ENCODE measurements at regions not wholly inside any gene's neighbourhood (a gene's known extent, or its start where the extent isn't known, plus 50 kb on each side); places are given as distances from the start of the nearest gene placed in this dataset.

- TF ChIP-seq REST (IDR thresholded peaks at IDR 0.05; ENCODE audit: low read depth) (no peak), MAX (IDR thresholded peaks at IDR 0.05) (no peak), USF1 (IDR thresholded peaks at IDR 0.05) (no peak), YY1 (IDR thresholded peaks at IDR 0.05; ENCODE audit: low read depth) (no peak), TAF1 (IDR thresholded peaks at IDR 0.05; ENCODE audit: low read depth) (no peak), EP300 (IDR thresholded peaks at IDR 0.05; ENCODE audit: borderline replicate concordance) (no peak)
Measured at GRCh38 chr11:115607621-115608221, 103.5 kb upstream of the CADM1 start.

Data from Ishikawa (cell line).